GM18508 (cell line): ENCODE measurements at regions not wholly inside any gene's neighbourhood (a gene's known extent, or its start where the extent isn't known, plus 50 kb on each side); places are given as distances from the start of the nearest gene placed in this dataset.
A peak's percentile ranks its signal among the peaks of the same experiment; 100 is the strongest.
"Not testable (repeated sequence)": the region's sequence is repeated elsewhere in the genome, so short reads cannot be mapped to it uniquely, and the experiment has no call there.

ENCODE experiments used
- ATAC-seq: cut with Tn5 transposase; IDR thresholded peaks from one replicate; pipeline ENCODE4 v1.9.1; 2021; ENCODE audit warnings: moderate number of reproducible peaks; ENCODE audit not compliant: insufficient read depth, unreplicated experiment

DNA sequence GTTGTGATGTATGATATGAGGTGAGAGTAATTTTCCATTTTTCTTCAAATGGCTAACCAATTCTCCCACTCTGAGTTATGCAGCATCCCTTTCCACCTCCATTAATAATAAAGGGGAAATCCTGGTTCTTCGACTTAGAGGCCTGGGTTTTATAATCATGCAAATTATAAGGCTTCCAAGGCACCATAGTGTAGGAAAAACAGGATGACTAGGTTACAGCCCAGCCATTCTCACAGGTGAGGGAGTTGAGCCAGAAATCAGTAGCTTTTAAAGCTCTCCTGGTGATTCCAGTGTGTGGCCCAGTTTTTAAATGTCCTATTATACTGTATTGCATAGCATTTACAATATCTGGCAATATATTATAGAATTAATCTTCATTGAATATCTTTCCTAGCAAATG is 203.1 kb downstream of the ARHGEF9 start:
- ATAC-seq = no peak

DNA sequence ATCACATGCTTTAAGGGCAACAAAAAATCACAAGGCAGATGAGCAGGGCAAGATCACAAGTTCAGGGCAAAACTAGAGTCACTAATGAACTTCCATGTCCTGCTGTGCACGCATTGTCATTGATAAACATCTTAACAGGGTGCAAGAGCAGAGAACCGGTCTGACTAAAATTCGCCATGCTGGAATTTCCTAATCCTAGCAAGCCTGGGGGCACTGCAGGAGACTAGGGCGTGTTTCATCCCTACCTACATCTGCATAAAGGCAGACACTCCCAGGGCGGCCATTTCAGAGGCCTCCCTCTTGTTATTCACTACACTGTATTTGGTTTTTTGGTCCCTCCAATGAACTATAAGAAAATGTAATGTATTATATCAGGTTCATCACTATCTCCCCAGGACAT is 203.6 kb downstream of the ARHGEF9 start:
- no peak for ATAC-seq

DNA sequence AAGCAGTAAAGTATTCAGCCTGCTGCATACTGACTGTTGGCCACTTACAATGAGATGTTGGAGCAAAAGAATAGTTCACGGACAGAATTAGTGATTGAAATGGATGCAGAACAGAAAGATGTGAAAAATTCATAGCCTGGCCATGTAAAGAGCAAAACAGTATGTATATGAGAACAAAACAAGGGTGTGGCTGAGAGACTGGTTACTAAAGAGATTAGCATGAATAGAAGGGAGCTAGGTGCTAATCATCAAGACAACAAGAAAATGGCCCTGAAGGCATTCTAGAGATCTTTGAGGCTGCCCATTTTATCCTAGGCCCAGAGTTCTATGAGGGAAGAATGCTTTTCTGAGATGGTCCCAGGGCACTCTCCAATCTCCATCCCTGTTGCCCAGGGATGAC is 208.5 kb downstream of the ARHGEF9 start:
- ATAC-seq = no peak

DNA sequence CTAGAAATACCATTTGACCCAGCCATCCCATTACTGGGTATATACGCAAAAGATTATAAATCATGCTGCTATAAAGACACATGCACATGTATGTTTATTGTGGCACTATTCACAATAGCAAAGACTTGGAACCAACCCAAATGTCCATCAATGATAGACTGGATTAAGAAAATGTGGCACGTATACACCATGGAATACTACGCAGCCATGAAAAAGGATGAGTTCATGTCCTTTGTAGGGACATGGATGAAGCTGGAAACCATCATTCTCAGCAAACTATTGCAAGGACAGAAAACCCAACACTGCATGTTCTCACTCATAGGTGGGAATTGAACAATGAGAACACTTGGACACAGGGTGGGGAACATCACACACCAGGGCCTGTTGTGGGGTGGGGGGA is 209.3 kb downstream of the ARHGEF9 start:
- not testable (repeated sequence) for ATAC-seq

GRCh38 chrX:63566856-63567255 is 215.7 kb upstream of the SPIN4 start:
- no peak for ATAC-seq

DNA sequence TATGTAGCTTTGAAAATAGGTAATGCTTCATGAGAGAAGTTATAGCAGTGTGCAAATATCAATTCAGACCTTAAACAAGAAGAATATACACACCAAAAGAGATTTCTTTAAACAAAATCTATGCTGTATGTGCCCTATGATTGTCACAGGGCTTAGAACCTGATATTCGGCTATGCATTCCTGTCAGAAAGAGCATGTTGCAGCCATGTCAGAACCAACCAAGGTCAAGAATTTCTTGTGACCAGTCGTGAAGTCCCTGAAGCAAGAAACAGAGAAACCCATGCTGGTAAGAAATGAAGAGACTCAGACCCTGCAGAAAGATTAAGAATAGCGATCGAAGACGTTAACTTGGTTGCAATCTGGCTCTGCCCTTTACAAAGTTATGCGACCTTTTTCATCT is 210.3 kb upstream of the SPIN4 start:
- no peak for ATAC-seq

DNA sequence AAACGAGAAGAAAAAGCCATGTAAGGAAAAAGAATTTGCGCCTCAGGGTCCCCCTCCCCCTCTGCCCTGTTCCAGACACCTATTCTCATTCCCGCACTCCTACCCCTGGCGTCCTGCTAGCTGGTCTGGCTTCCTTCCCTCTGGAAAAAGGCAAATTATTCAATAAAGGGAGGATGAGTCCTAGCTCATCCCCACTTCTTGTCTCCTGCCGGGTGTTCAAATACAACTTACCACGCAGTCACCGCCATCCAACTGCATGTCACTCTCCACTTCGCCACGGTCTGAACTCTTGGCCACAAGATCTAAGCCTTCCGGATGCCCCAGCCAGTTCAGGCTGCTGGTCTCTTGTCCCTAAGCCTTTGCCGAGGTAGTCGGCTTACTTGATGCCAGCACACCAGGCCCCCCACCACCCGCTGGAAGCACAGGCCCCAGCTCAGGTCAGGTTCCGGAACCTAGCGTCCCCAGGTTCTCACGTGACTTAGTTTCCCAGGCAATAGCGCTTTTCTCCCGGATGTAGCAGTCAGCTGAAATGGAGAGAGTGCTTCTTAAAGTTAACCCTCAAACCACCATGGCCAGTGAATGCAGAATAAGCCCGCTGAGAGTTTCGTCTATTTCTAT is 209.6 kb upstream of the SPIN4 start:
- peak; percentile 97 for ATAC-seq

DNA sequence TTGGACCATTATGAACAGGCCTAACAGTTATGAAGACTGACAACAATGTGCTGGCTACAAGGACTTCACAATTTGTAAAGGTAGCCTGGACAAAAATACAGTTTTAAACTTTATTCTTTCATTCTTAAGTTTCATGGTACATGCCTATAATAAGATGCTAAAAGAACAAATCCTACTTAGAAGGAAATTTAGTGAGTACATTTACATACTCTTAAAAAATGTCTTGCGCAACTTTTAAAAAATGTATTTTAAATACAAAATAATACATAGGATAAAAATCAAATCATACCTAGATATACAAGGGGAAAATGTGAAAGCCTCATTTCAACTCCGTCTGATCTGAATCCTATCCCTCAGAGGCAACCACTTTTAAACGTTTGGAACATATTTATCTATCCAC is 200.7 kb upstream of the SPIN4 start:
- no peak for ATAC-seq

GRCh38 chrX:63530654-63531053 is 179.5 kb upstream of the SPIN4 start:
- no peak for ATAC-seq

- ATAC-seq = no peak
Observed at GRCh38 chrX:63529961-63530360, 178.8 kb upstream of the SPIN4 start.

DNA sequence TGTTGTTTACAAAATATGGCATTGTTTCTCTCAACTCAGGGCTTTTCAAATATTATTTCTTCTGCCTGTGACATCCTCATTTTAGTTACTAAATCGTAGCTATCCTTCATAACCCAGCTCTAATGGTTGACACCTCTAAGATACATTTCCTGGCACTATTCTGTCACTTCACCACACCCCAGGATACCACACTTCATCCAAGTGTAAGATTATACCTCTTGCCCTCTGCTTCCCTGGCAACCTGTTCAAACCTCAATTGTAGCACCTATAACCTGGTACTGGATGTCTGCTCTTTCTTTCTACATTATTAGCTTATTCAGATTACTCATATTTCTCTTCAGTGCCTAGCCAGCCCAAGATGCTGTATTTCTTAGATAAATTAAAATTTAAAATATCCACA is 175.7 kb upstream of the SPIN4 start:
- ATAC-seq = no peak

DNA sequence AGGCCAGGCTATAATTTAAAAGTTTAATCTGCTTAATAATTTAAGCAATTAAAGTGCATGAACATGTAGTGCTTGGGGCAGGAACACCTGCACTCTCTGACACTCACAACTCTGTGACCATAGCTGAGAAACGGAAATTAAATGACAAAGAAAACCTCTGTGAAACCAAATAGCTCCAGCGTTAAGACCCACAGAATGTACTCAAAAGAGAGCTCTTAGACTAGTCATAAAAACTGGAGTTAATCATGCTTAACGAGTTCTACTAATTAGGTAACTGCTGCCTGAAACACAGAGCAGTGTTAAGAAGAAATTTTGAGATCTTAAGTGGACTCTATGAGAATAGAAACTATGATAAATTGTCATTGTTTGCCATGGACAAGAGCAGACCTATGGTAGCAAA is 174.4 kb upstream of the SPIN4 start:
- no peak for ATAC-seq

GRCh38 chrX:63519368-63519767 is 168.2 kb upstream of the SPIN4 start:
- ATAC-seq = not testable (repeated sequence)

- ATAC-seq = no peak
Observed at GRCh38 chrX:63514569-63515080, 163.5 kb upstream of the SPIN4 start.

DNA sequence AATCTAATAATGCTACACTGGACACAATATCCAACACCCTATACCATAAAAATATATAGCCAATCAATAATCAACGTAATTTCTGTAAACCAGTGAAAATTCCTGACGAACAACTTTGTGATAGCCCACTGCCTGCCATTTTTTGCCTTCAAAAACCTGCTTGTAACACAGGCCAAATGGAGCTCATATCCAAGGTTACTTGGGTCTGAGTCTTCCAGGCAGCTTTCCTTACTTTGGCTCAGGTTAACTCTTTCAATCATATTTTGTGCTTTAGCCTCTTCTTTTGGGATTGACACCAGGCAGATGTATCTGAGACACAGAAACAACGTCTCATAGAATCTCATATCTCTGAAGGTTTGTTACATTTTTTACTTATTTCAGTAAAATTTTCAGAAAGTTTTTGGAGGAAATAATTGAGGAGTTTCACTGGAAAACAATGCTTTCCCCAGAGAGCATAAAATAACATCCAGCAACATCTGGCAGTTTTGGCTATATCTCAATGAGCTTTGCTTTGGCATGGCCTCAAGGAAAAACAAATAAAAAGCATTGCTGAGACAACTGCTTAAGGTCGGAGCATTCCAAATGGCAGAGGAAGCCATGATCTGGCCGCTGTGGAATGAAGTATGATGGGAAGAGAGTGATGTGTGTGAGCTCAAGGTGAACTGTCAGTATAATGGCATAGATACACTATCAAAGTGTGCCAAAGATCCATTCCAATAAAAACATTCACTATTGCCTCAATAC is 162.9 kb upstream of the SPIN4 start:
- ATAC-seq = no peak

DNA sequence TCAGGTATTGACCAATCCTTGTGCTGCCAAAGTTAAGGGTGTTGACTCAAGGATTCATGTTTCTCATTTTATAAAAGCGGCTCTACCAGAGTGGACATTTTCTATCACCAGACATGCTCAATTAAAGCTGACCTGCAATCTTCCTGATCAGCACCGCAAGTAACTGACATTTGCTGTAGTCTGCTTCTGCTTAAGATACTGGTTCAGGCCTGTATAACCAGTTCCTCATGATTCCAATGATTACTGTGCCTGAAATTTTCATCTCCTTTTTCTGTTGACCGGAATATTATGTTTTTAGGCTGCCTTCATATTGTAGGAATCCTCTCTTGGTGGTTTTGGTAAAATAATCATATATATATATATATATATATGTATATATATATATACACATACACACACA is 160.2 kb upstream of the SPIN4 start:
- ATAC-seq = no peak

GRCh38 chrX:63508668-63509067 is 157.5 kb upstream of the SPIN4 start:
- ATAC-seq = no peak

DNA sequence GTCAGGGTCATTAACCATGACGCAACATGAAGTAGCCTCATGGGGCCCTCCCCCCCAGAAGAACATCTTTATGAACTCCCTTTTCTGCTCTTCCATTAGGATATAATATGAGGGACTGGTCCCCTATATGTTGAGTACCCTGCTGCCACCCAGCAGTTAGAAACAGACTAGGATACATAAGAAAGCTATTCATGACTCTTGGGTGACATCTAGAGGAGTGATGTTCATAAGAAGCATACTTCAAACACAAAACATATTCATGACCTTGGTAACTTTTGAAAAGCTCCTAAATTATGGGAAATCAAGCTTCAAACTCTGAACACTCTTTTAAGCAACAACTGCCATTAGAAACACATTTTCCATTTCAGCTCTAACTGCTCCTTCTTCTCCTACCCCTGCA is 155.2 kb upstream of the SPIN4 start:
- ATAC-seq = peak; percentile 53

GRCh38 chrX:63503541-63503940 is 152.4 kb upstream of the SPIN4 start:
- no peak for ATAC-seq

DNA sequence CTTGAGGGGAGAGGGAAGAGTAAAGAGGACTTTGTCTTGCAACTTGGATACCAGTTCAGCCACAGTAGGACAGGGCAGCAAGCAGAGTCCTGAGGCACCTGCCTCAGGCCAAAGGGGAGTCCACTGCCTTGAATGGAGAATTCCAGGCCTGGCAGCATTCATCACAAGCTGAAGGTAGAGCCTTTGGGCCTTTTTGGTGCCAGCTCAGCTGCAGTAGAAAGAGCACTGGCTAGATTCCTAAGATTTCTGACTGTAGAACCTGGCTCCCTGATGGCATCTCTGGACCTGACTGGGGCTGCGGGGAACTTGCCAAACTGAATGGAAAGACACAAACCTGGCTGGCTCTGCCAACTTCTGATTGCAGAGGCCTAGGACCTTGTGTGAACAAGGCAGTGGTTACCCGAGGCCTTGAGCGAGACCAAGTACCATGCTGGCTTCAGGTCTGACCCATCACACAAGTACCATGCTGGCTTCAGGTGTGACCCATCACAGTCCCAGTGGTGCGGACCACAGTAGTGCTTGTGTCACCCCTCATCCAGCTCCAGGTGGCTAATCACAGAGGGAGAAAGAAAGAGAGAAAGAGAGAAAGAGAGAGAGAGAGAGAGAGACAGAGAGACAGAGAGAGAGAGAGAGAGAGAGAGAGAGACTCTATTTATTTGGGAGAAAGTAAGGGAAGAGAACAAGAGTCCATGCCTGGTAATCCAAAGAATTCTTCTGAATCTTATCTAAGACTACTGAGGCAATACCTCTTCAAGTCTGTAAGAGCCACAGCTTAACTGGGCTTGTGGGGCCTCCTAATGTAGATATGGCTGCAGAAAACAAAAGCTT is 137.6 kb upstream of the SPIN4 start:
- no peak for ATAC-seq

GRCh38 chrX:63475200-63475599 is 124.1 kb upstream of the SPIN4 start:
- ATAC-seq = no peak
